SU-DHL-6 (cell line): ENCODE measurements at regions not wholly inside any gene's neighbourhood (a gene's known extent, or its start where the extent isn't known, plus 50 kb on each side); places are given as distances from the start of the nearest gene placed in this dataset.

ENCODE experiments used
- H2AFZ ChIP-seq: fragments of 200-600 bp; sonication (generic); 2 replicates; pipeline ENCODE4 v1.6.1; 2014; ENCODE audit warnings: low read depth, mild to moderate bottlenecking, moderate library complexity, mixed read lengths, antibody characterized with exemption, low read length; ENCODE audit not compliant: severe bottlenecking
- H3F3A ChIP-seq: fragments of 200-600 bp; shearing (Covaris generic); 2 replicates; pipeline ENCODE4 v1.6.0; 2016; ENCODE audit warnings: antibody characterized with exemption, mild to moderate bottlenecking; ENCODE audit not compliant: insufficient read depth
- H3K27ac ChIP-seq: fragments of 200-600 bp; sonication (generic); 2 replicates; pipeline ENCODE4 v1.5.1; 2016; ENCODE audit warnings: low read depth, mild to moderate bottlenecking, low read length, moderate library complexity, mixed read lengths
- H3K27me3 ChIP-seq: fragments of 200-600 bp; sonication (generic), shearing (Covaris generic); 2 replicates; pipeline ENCODE4 v1.6.0; 2014; ENCODE audit warnings: mild to moderate bottlenecking, low read length
- H3K36me3 ChIP-seq: fragments of 200-600 bp; sonication (generic); 2 replicates; pipeline ENCODE4 v1.6.1; 2014; ENCODE audit warnings: mild to moderate bottlenecking, low read length, mixed read lengths
- H3K4me2 ChIP-seq: fragments of 300-600, 200-600 bp; shearing (Covaris generic), sonication (generic); 2 replicates; pipeline ENCODE4 v1.6.0; 2014; ENCODE audit warnings: low read length, low read depth, mild to moderate bottlenecking; ENCODE audit not compliant: poor library complexity, severe bottlenecking
- H3K4me3 ChIP-seq: fragments of 200-600 bp; sonication (generic); 2 replicates; pipeline ENCODE4 v1.5.1; 2014; ENCODE audit warnings: antibody characterized with exemption, low read length, mild to moderate bottlenecking, mixed read lengths; ENCODE audit not compliant: insufficient read depth, poor library complexity, severe bottlenecking
- H3K79me2 ChIP-seq: fragments of 200-600 bp; sonication (generic); 2 replicates; pipeline ENCODE4 v1.6.1; 2014; ENCODE audit warnings: mild to moderate bottlenecking, low read length, moderate library complexity; ENCODE audit not compliant: insufficient read depth
- H3K9ac ChIP-seq: fragments of 200-600 bp; sonication (generic); 2 replicates; pipeline ENCODE4 v1.7.0; 2014; ENCODE audit warnings: mild to moderate bottlenecking, low read length
- H3K9me2 ChIP-seq: fragments of 200-600 bp; sonication (generic); replicated peaks from 2 replicates; pipeline ENCODE4 v1.6.1; 2014; ENCODE audit warnings: low read length; ENCODE audit not compliant: insufficient read depth
- H3K9me3 ChIP-seq: fragments of 200-600 bp; sonication (generic); 2 replicates; pipeline ENCODE4 v1.6.1; 2014; ENCODE audit warnings: low read length, mixed read lengths; ENCODE audit not compliant: insufficient read depth
- H4K20me1 ChIP-seq: fragments of 200-600 bp; sonication (generic); 2 replicates; pipeline ENCODE4 v1.6.1; 2014; ENCODE audit warnings: low read depth, mild to moderate bottlenecking, antibody characterized with exemption, low read length, moderate library complexity, mixed read lengths
- EZH2phosphoT487 ChIP-seq: fragments of 200-600 bp; sonication (generic), shearing (Covaris generic); conservative IDR thresholded peaks from 2 replicates; pipeline ENCODE4 v1.6.1; 2018; ENCODE audit warnings: mild to moderate bottlenecking, antibody characterized with exemption, low read length, moderate library complexity, mixed read lengths
- TF ChIP-seq, protein P1 (sequence below): fragments of 200-600 bp; sonication (generic); IDR thresholded peaks from one replicate; pipeline ENCODE4 v1.5.1; 2017; ENCODE audit warnings: antibody characterized with exemption, mild to moderate bottlenecking, low read length, moderate library complexity; ENCODE audit not compliant: insufficient read depth, poor library complexity, severe bottlenecking

DNA sequence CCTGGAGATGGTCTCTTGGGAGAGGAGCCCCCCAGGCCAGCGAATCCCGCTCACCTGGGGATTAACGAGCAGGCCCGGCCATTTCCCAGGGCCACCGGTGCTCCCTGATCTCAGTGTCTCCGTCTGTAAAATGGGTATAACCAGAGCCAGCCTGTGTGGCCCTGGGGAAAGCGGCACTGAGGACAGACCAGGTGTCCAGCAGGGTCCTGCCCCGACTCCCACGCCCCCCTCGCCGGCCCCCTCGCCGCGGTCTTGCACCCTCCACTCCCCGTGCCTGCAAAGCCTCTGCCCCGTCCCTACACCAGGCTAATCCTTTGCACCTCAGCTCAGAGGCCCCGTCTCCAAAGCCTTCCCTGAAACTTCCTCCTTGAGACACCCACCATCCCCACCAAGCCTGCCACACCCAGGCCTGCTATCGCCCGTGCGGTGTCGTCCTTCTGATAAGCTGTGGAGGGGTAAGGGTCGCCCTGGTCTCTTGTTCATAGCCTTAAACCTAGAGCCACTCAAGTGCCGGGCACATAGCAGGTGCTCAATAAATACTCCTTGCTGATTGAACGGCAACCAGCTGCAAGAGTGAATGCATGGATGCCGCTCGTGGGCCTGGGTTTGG lies 259.1 kb downstream of the C16orf95 start:
- H3K9me2 ChIP-seq, result no peaks in the 10 kb centered on the region
- H3K27ac ChIP-seq, result no peak overlapping the region
- H3K79me2 ChIP-seq, result no peaks in the 10 kb centered on the region
- TF ChIP-seq EZH2phosphoT487, result no peak
- TF ChIP-seq, protein P1, sequence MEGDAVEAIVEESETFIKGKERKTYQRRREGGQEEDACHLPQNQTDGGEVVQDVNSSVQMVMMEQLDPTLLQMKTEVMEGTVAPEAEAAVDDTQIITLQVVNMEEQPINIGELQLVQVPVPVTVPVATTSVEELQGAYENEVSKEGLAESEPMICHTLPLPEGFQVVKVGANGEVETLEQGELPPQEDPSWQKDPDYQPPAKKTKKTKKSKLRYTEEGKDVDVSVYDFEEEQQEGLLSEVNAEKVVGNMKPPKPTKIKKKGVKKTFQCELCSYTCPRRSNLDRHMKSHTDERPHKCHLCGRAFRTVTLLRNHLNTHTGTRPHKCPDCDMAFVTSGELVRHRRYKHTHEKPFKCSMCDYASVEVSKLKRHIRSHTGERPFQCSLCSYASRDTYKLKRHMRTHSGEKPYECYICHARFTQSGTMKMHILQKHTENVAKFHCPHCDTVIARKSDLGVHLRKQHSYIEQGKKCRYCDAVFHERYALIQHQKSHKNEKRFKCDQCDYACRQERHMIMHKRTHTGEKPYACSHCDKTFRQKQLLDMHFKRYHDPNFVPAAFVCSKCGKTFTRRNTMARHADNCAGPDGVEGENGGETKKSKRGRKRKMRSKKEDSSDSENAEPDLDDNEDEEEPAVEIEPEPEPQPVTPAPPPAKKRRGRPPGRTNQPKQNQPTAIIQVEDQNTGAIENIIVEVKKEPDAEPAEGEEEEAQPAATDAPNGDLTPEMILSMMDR, result no peak
- no peaks in the 10 kb centered on the region for H3F3A ChIP-seq
- no peak overlapping the region for H3K4me3 ChIP-seq
- no peaks in the 10 kb centered on the region for H4K20me1 ChIP-seq
- no peak overlapping the region for H3K4me2 ChIP-seq
- H2AFZ ChIP-seq, result no peak overlapping the region
- no peak overlapping the region for H3K9ac ChIP-seq
- H3K9me3 ChIP-seq, result no peaks in the 10 kb centered on the region
- no peaks in the 10 kb centered on the region for H3K27me3 ChIP-seq
- no peaks in the 10 kb centered on the region for H3K36me3 ChIP-seq

DNA sequence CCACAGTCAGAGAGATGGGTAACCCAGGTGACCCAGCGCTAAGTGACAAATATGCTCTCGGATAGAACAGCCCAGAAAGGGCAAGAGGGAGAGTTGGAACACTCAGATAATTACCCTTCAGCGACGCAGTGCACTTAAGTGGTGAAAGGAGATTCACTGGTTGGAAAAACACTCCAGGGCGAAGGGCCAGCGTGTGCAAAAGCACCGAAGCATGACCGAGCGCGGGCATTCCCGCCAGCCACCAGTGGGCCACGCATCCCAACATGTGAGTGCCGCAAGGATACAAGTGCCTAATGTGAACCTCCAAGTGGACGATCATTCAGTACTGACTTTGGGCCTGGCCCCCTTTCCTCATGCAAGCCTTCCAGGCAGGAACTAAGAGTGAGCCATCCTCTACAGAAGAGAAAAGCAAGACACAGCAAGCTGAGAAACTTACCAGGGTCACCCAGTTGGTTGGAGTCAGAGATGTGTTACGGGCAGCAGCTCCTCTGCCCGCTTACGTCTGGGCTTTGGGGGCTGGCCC lies 258.4 kb downstream of the C16orf95 start:
- H3K36me3 ChIP-seq, result no peaks in the 10 kb centered on the region

DNA sequence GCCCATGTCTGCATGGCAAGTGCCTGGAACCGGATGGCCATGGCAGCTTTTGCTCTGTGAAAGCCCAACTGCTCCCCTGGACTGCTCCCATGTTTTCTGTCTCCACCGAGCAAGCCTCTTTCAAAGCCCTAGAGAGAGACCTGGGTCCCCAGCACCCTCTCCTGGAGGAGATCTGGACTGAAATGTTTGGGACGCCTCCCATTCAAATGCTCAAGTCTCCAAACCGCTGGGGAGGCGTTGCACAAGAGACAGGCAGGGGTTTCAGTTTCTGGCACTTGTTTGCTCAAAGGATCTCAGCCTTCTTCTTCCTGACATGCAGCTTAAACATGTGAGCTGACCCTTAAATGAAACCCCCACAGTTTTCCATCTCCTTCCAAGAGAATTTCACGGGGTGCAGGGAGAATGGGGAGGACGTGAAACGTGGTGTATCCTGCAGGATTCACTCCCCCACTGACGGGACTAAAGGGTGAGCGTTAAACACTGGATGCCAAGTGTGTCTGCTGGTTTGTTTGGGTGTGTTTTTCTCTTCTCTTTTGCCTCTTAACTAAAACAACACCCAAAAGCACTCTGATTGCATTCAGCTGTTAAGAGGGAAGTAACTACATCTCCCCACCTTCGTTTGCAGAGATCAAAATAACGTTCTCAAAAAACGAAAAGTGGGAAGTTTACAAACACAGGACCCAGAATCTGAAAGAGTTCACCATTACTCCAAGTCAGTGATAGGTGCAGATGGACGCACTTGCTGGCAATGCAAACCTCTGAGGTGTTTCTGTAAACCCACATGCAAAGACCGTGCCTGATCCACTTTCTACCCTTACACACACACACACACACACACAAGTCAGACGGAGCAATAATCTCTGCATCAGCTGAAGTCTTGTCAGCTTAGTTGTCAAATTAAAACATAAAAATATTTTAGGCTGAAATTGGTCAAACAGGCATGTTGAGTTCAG lies 256.9 kb downstream of the C16orf95 start:
- Histone ChIP-seq H3K4me2 (no peak overlapping the region), H4K20me1 (no peaks in the 10 kb centered on the region), H3K27ac (no peak overlapping the region), H2AFZ (no peak overlapping the region), H3K9me3 (no peaks in the 10 kb centered on the region), H3K27me3 (no peaks in the 10 kb centered on the region), H3K36me3 (no peaks in the 10 kb centered on the region), H3F3A (no peaks in the 10 kb centered on the region), H3K9me2 (no peaks in the 10 kb centered on the region), H3K79me2 (no peaks in the 10 kb centered on the region), H3K4me3 (no peak overlapping the region), H3K9ac (no peak overlapping the region)
- TF ChIP-seq, protein P1, result no peak
- TF ChIP-seq EZH2phosphoT487, result no peak

More for the DNA sequence above, 258.4 kb downstream of the C16orf95 start:
- H3K9me3 ChIP-seq, result no peaks in the 10 kb centered on the region
- no peak overlapping the region for H3K9ac ChIP-seq
- no peaks in the 10 kb centered on the region for H3K79me2 ChIP-seq
- no peak for TF ChIP-seq EZH2phosphoT487
- TF ChIP-seq, protein P1, result no peak
- no peak overlapping the region for H3K4me2 ChIP-seq
- H2AFZ ChIP-seq, result no peak overlapping the region
- H3K27ac ChIP-seq, result no peak overlapping the region
- H3K27me3 ChIP-seq, result no peaks in the 10 kb centered on the region
- H4K20me1 ChIP-seq, result no peaks in the 10 kb centered on the region
- no peaks in the 10 kb centered on the region for H3F3A ChIP-seq
- H3K4me3 ChIP-seq, result no peak overlapping the region
- H3K9me2 ChIP-seq, result no peaks in the 10 kb centered on the region
